ENCODE measurements at regions not wholly inside any gene's neighbourhood (a gene's known extent, or its start where the extent isn't known, plus 50 kb on each side); places are given as distances from the start of the nearest gene placed in this dataset.
"Not testable (repeated sequence)": the region's sequence is repeated elsewhere in the genome, so short reads cannot be mapped to it uniquely, and the experiment has no call there.

DNA sequence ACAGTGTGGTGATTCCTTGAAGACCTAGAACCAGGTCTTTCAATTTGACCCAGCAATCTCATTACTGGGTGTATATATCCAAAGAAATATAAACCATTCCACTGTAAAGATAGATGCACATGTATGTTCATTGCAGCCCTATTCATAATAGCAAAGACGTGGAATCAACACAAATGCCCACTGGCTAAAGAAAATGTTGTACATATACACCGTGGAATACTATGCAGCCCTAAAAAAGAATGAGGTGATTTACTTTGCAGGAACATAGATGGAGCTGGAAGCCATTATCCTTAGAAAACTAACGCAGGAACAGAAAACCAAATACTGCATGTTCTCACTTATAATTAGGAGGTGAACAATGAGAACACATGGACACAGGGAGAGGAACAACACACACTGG lies 278.0 kb upstream of the KCND2 start:
- TF ChIP-seq, protein P1, sequence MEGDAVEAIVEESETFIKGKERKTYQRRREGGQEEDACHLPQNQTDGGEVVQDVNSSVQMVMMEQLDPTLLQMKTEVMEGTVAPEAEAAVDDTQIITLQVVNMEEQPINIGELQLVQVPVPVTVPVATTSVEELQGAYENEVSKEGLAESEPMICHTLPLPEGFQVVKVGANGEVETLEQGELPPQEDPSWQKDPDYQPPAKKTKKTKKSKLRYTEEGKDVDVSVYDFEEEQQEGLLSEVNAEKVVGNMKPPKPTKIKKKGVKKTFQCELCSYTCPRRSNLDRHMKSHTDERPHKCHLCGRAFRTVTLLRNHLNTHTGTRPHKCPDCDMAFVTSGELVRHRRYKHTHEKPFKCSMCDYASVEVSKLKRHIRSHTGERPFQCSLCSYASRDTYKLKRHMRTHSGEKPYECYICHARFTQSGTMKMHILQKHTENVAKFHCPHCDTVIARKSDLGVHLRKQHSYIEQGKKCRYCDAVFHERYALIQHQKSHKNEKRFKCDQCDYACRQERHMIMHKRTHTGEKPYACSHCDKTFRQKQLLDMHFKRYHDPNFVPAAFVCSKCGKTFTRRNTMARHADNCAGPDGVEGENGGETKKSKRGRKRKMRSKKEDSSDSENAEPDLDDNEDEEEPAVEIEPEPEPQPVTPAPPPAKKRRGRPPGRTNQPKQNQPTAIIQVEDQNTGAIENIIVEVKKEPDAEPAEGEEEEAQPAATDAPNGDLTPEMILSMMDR (conservative IDR thresholded peaks at IDR 0.05), result no peak
- H3K4me3 Mint-ChIP-seq, result no peak overlapping the region
- DNase-seq (ENCODE audit: extremely low spot score, unreplicated experiment), result no peak
- no peaks in the 10 kb centered on the region for H3K9me3 Mint-ChIP-seq
- H3K36me3 Mint-ChIP-seq, result no peaks in the 10 kb centered on the region
- no peaks in the 10 kb centered on the region for H3K4me1 Mint-ChIP-seq (ENCODE audit: unreplicated experiment)
- H3K27ac Mint-ChIP-seq, result no peak overlapping the region
- peaks cover 3% of the 10 kb centered on the region for H3K27me3 Mint-ChIP-seq

DNA sequence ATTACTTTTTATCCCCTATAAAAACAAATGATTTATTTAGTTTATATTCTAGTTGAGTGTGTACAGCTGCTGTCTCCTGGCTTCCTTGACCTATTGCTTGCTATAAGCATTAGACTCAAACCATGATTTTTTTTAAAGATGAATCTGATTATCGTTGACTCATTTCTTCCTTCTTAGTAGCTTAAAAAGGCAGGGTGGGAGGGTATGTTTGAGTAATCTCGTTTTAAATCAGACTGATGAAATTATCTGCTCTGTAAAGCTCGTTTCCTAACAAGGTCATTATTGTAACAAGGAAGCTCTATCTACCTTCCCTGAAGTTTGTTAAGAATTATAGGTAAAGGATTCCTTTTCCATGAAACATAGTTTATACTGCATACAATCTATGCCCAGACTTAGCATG lies 276.3 kb upstream of the KCND2 start:
- no peak for DNase-seq (ENCODE audit: extremely low spot score, unreplicated experiment)
- H3K9me3 Mint-ChIP-seq, result no peaks in the 10 kb centered on the region
- TF ChIP-seq, protein P1 (conservative IDR thresholded peaks at IDR 0.05), result no peak
- no peaks in the 10 kb centered on the region for H3K4me1 Mint-ChIP-seq (ENCODE audit: unreplicated experiment)
- no peak overlapping the region for H3K4me3 Mint-ChIP-seq
- H3K27ac Mint-ChIP-seq, result no peak overlapping the region
- peaks cover 3% of the 10 kb centered on the region for H3K27me3 Mint-ChIP-seq
- no peaks in the 10 kb centered on the region for H3K36me3 Mint-ChIP-seq

DNA sequence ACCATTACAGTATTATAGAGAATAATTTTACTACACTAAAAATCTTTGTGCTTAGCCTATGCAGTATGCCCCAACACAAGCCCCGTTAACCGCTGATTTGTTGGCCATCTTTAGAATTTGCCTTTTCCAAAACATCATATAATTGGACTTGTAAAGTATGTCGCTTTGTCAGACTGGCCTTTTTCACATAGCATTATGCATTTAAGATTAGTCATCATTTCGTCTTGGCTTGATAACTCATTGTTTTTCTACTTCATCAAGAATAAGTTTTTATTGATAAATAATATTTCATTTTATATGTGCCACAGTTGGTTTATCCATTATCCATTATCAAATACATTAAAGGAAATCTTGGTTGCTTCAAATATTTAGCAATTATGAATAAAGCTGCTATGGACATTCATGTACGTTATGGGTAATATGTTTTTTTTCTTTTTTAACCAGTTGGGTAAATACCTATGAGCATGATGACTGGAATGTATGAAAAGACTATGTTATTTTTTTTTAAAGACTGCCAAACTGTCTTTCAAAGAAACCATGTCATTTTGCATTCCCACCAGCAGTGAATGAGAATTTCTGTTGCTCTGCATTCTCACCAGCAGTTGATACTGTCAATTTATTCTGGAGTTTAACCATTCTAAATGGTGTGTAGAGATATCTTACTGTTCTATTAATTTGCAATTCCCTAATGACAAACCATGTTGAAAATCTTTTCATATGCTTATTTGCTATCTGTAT lies 273.1 kb upstream of the KCND2 start:
- H3K36me3 Mint-ChIP-seq, result no peaks in the 10 kb centered on the region
- no peak overlapping the region for H3K27ac Mint-ChIP-seq
- TF ChIP-seq, protein P1 (conservative IDR thresholded peaks at IDR 0.05), result no peak
- DNase-seq (ENCODE audit: extremely low spot score, unreplicated experiment), result no peak
- H3K27me3 Mint-ChIP-seq, result peaks cover 3% of the 10 kb centered on the region
- H3K4me3 Mint-ChIP-seq, result no peak overlapping the region
- no peaks in the 10 kb centered on the region for H3K4me1 Mint-ChIP-seq (ENCODE audit: unreplicated experiment)
- H3K9me3 Mint-ChIP-seq, result no peaks in the 10 kb centered on the region

DNA sequence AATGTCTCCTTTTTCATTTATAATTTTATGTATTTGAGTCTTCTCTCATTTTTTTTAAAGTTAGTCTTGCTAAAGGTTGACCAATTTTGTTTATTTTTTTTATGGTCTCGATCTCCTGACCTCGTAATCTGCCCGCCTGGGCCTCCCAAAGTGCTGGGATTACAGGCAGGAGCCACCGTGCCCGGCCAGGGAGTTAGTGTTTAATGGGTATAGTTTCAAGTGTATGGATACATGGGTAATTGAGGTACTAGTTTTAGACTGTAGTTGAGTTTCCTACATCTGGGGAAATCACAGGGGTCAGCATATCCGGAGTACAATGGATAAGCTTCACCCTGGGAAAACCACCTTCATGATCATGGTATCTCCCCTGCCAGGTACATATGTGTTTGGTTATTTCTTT lies 267.3 kb upstream of the KCND2 start:
- Mint-ChIP-seq H3K36me3 (no peaks in the 10 kb centered on the region), H3K27ac (no peak overlapping the region), H3K4me1 (ENCODE audit: unreplicated experiment) (no peaks in the 10 kb centered on the region), H3K9me3 (peaks cover 7% of the 10 kb centered on the region), H3K4me3 (no peak overlapping the region), H3K27me3 (no peaks in the 10 kb centered on the region)
- no peak for DNase-seq (ENCODE audit: extremely low spot score, unreplicated experiment)
- TF ChIP-seq, protein P1 (conservative IDR thresholded peaks at IDR 0.05), result no peak

DNA sequence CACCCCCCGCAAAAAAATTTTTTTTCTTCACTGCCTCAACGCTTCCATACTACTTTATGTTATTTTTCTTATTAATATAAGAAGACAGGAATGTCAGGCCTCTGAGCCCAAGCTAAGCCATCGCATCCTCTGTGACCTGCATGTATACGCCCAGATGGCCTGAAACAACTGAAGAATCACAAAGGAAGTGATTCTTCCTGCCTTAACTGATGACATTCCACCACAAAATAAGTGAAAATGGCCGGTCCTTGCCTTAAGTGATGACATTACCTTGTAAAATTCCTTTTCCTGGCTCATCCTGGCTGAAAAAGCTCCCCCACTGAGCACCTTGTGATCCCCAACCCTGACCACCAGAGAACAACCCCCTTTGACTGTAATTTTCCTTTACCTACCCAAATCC lies 258.7 kb upstream of the KCND2 start:
- not testable (repeated sequence) for H3K27me3 Mint-ChIP-seq; H3K36me3 Mint-ChIP-seq; DNase-seq (ENCODE audit: extremely low spot score, unreplicated experiment); H3K9me3 Mint-ChIP-seq; H3K4me1 Mint-ChIP-seq (ENCODE audit: unreplicated experiment); H3K4me3 Mint-ChIP-seq; H3K27ac Mint-ChIP-seq

DNA sequence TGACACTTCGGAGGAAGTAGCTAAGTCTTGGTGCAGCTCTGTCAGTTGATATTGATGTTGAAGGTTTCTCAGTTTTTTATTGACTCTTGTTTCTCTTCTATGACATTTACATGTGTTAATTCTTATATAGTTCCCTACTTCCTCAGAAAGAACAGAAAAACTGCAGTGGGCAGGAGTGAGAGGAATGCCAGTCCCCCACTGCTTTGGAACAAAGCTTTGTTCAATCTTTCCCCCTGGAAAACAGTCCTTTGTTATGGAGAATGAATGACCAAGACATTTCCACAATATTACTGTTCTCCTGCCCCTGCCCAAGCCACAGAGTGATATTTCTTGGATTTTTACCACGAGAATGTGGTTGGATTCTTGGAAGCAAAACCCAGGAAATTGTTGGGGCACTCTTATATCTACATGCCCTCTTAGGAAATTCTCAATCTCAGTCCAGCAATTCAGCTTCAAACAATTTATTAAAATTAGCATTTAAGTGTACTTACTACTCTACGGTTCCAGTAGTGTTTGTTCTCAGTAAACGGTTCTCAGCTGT lies 258.0 kb upstream of the KCND2 start:
- H3K9me3 Mint-ChIP-seq, result peaks cover 7% of the 10 kb centered on the region
- TF ChIP-seq, protein P1 (conservative IDR thresholded peaks at IDR 0.05), result no peak

More for the DNA sequence above, 258.0 kb upstream of the KCND2 start:
- DNase-seq (ENCODE audit: extremely low spot score, unreplicated experiment), result no peak
- Mint-ChIP-seq H3K36me3 (no peaks in the 10 kb centered on the region), H3K27me3 (no peaks in the 10 kb centered on the region), H3K27ac (no peak overlapping the region), H3K4me3 (no peak overlapping the region), H3K4me1 (ENCODE audit: unreplicated experiment) (no peaks in the 10 kb centered on the region)
